HCT116 (cell line): ENCODE measurements at regions not wholly inside any gene's neighbourhood (a gene's known extent, or its start where the extent isn't known, plus 50 kb on each side); places are given as distances from the start of the nearest gene placed in this dataset.

Source experiments
- ATAC-seq: fragments of 200-7000 bp; cut with Tn5 transposase; 2 replicates; pipeline ENCODE4 v1.9.1; 2020; ENCODE audit warnings: mild to moderate bottlenecking, moderate library complexity
- BruUV-seq: library from RNA; stranded (reverse); fragments of 400-500 nt; replicated peaks from 2 replicates; lab custom pipeline; 2021; lab: Mats Ljungman, UMichigan
- CTCF ChIA-PET: fragments of 300-600 bp; sonication (Branson Sonifier 250); formaldehyde crosslinking; loops from one replicate; lab custom pipeline; 2021; ENCODE audit warnings: antibody characterized with exemption; lab: Charles Lee
- POLR2A ChIA-PET: fragments of 300-600, 350-600 bp; sonication (Branson Sonifier 250); formaldehyde crosslinking; loops from one replicate; lab custom pipeline; 2021; ENCODE audit warnings: antibody characterized with exemption; lab: Charles Lee
- RAD21 ChIA-PET, 2 experiments: fragments of 300-600 bp; sonication (Branson Sonifier 250); formaldehyde crosslinking; loops; one replicate each; lab custom pipeline; 2023; ENCODE audit warnings: low total read pairs in 2 of 2; ENCODE audit not compliant: uncharacterized antibody in 2 of 2, unreplicated experiment in 2 of 2, low non-redundant PET in 1 of 2; lab: Charles Lee
- DNase-seq: peaks from one replicate; pipeline ENCODE4 v3.0.0-alpha.2; 2010; ENCODE audit warnings: low read depth, low spot score
- H2AFZ ChIP-seq: fragments of 200-600 bp; shearing (Covaris generic), sonication (generic); 2 replicates; pipeline ENCODE4 v1.6.1; 2017; ENCODE audit warnings: low read depth, mixed run types, mixed read lengths, antibody characterized with exemption, low read length; ENCODE audit not compliant: poor library complexity, severe bottlenecking
- H3K27ac ChIP-seq: 2 replicates; pipeline ENCODE4 v1.5.1; 2012; ENCODE audit warnings: low read depth, low read length
- H3K27me3 ChIP-seq: fragments of 200-600 bp; sonication (generic); 2 replicates; pipeline ENCODE4 v1.6.1; 2016; ENCODE audit warnings: mixed run types, low read length, mixed read lengths; ENCODE audit not compliant: insufficient read depth
- H3K36me3 ChIP-seq, 2 experiments: fragments of 200-500 bp in 1 of 2; fragments of 200-600 bp in 1 of 2; sonication (Bioruptor generic) in 1 of 2; sonication (generic) in 1 of 2; 2 replicates each; pipeline versions ENCODE4 v1.5.1 to v1.6.1; 2014 to 2016; ENCODE audit warnings: low read length in 2 of 2, inconsistent platforms in 1 of 2, mixed read lengths in 1 of 2, mixed run types in 1 of 2; ENCODE audit not compliant: insufficient read depth in 2 of 2, control insufficient read depth in 1 of 2
- H3K4me1 ChIP-seq, 2 experiments: fragments of 200-600 bp in 1 of 2; sonication (generic) in 1 of 2; 2 replicates each; pipeline versions ENCODE4 v1.5.1 to v1.6.1; 2012 to 2017; ENCODE audit warnings: low read length in 2 of 2, inconsistent platforms in 1 of 2, mild to moderate bottlenecking in 1 of 2, mixed read lengths in 1 of 2, mixed run types in 1 of 2, moderate library complexity in 1 of 2; ENCODE audit not compliant: insufficient read depth in 2 of 2, control insufficient read depth in 1 of 2
- H3K4me2 ChIP-seq: fragments of 200-600 bp; sonication (generic); 2 replicates; pipeline ENCODE4 v1.6.1; 2017; ENCODE audit warnings: mixed run types, low read length, mixed read lengths
- H3K4me3 ChIP-seq, 2 experiments: fragments of 200-600 bp in 1 of 2; sonication (generic) in 1 of 2; replicated peaks in 1 of 2; 2 replicates each; pipeline ENCODE4 v1.5.1; 2011 to 2016; ENCODE audit warnings: low read length in 2 of 2, control low read depth in 1 of 2, low read depth in 1 of 2, mild to moderate bottlenecking in 1 of 2, mixed read lengths in 1 of 2, mixed run types in 1 of 2
- H3K79me2 ChIP-seq: fragments of 200-600 bp; sonication (generic); 2 replicates; pipeline ENCODE4 v1.6.1; 2017; ENCODE audit warnings: mild to moderate bottlenecking, mixed run types, low read length, moderate library complexity, mixed read lengths; ENCODE audit not compliant: insufficient read depth
- H3K9ac ChIP-seq: fragments of 200-600 bp; sonication (generic); 2 replicates; pipeline ENCODE4 v1.6.1; 2016; ENCODE audit warnings: low read length, mixed read lengths
- H3K9me2 ChIP-seq: fragments of 200-600 bp; sonication (generic), shearing (Covaris generic); 2 replicates; pipeline ENCODE4 v1.6.1; 2017; ENCODE audit warnings: mixed run types, mild to moderate bottlenecking, moderate library complexity; ENCODE audit not compliant: insufficient read depth
- H3K9me3 ChIP-seq, 2 experiments: fragments of 200-500 bp in 1 of 2; fragments of 200-600 bp in 1 of 2; sonication (Bioruptor generic) in 1 of 2; sonication (generic) in 1 of 2; 2 replicates each; pipeline ENCODE4 v1.6.1; 2014 to 2017; ENCODE audit warnings: low read length in 2 of 2, mixed read lengths in 2 of 2, inconsistent platforms in 1 of 2, low read depth in 1 of 2, mild to moderate bottlenecking in 1 of 2, mixed run types in 1 of 2, moderate library complexity in 1 of 2; ENCODE audit not compliant: control insufficient read depth in 1 of 2, insufficient read depth in 1 of 2
- H4K20me1 ChIP-seq: fragments of 200-600 bp; sonication (generic), shearing (Covaris generic); 2 replicates; pipeline ENCODE4 v1.6.1; 2017; ENCODE audit warnings: mixed run types, mild to moderate bottlenecking, moderate library complexity; ENCODE audit not compliant: insufficient read depth
- CEBPB ChIP-seq: IDR thresholded peaks from 2 replicates; pipeline ENCODE4 v1.6.1; 2012; ENCODE audit warnings: low read depth
- EGR1 ChIP-seq: IDR thresholded peaks from 2 replicates; pipeline ENCODE4 v1.6.1; 2012; ENCODE audit warnings: low read depth
- ELF1 ChIP-seq: IDR thresholded peaks from 2 replicates; pipeline ENCODE4 v1.6.1; 2012; ENCODE audit warnings: low read depth, borderline replicate concordance
- EZH2phosphoT487 ChIP-seq: fragments of 200-600 bp; IDR thresholded peaks from 2 replicates; pipeline ENCODE4 v1.6.1; 2018; ENCODE audit warnings: antibody characterized with exemption, borderline replicate concordance
- JUND ChIP-seq: IDR thresholded peaks from 2 replicates; pipeline ENCODE4 v1.6.1; 2012
- POLR2A ChIP-seq: IDR thresholded peaks from 2 replicates; pipeline ENCODE4 v1.7.0; 2011; ENCODE audit warnings: borderline replicate concordance; ENCODE audit not compliant: insufficient read depth, insufficient read length; ENCODE audit errors: extremely low read depth
- POLR2AphosphoS5 ChIP-seq: IDR thresholded peaks from 2 replicates; pipeline ENCODE4 v1.6.1; 2011; ENCODE audit warnings: mild to moderate bottlenecking, low read depth, low read length, moderate library complexity
- SP1 ChIP-seq: IDR thresholded peaks from 2 replicates; pipeline ENCODE4 v1.6.1; 2012; ENCODE audit warnings: low read depth
- SRF ChIP-seq: IDR thresholded peaks from 2 replicates; pipeline ENCODE4 v1.6.1; 2012; ENCODE audit warnings: low read depth
- YY1 ChIP-seq: IDR thresholded peaks from 2 replicates; pipeline ENCODE4 v1.6.1; 2011; ENCODE audit warnings: low read length, low read depth, moderate library complexity, mild to moderate bottlenecking; ENCODE audit not compliant: insufficient replicate concordance; ENCODE audit errors: extremely low read depth
- ZBTB33 ChIP-seq: IDR thresholded peaks from 2 replicates; pipeline ENCODE4 v1.6.1; 2011; ENCODE audit warnings: mild to moderate bottlenecking, low read length, moderate library complexity; ENCODE audit not compliant: insufficient replicate concordance; ENCODE audit errors: extremely low read depth
- intact Hi-C: fragments of 100-400 bp; cut with micrococcal nuclease; formaldehyde crosslinking; loops from 2 replicates; pipeline ENCODE4 v1.10.0; 2022

GRCh38 chr19:28858933-28859332 lies 354.0 kb downstream of the UQCRFS1 start:
- no peak for ATAC-seq
- intact Hi-C loops = no loop called here

DNA sequence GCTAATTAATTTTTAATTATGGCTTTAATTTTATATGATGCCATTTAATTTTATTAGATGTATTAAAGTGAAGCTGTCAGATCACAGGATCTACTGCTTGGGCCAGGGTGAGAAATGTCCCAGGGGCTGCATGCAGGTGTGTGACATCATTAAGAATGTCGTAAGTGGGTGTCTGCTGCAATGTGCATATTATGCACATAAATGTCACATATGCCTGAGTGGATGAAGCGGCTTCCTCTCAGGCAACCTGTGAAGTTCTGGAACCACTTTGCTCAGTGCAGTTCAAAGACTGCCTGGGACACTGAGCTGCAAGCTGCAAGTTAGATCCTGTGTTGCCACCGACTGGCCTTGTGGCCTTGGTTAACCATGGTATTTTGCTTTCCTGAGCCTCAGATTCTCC lies 355.0 kb downstream of the UQCRFS1 start:
- no TSS peak for BruUV-seq
- H4K20me1 ChIP-seq = no peaks in the 10 kb centered on the region
- H3K79me2 ChIP-seq = no peaks in the 10 kb centered on the region
- H3K4me2 ChIP-seq = no peak overlapping the region
- ChIA-PET POLR2A (no interaction called here), RAD21 (no interaction called here), CTCF (no interaction called here)
- H2AFZ ChIP-seq = no peak overlapping the region
- H3K4me1 ChIP-seq = no peaks in the 10 kb centered on the region
- no peak overlapping the region for H3K27ac ChIP-seq
- no peaks in the 10 kb centered on the region for H3K27me3 ChIP-seq
- no peak overlapping the region for H3K9ac ChIP-seq
- H3K4me3 ChIP-seq = no peak overlapping the region
- H3K9me3 ChIP-seq = peaks cover 5 to 40% of the 10 kb centered on the region in 2 experiments; a peak in 2 of 4 replicates
- no peaks in the 10 kb centered on the region for H3K36me3 ChIP-seq
- no peak for ATAC-seq
- DNase-seq = no peak
- intact Hi-C loops = no loop called here
- no peaks in the 10 kb centered on the region for H3K9me2 ChIP-seq
- TF ChIP-seq EZH2phosphoT487 = no peak
- TF ChIP-seq EGR1 = no peak
- TF ChIP-seq ZBTB33 = no peak
- TF ChIP-seq POLR2AphosphoS5 = no peak
- TF ChIP-seq JUND = no peak
- no peak for TF ChIP-seq ELF1
- TF ChIP-seq POLR2A = no peak
- TF ChIP-seq SRF = no peak
- no peak for TF ChIP-seq SP1
- no peak for TF ChIP-seq YY1
- TF ChIP-seq CEBPB = no peak

More at GRCh38 chr19:28858933-28859332, 354.0 kb downstream of the UQCRFS1 start:
- ChIA-PET RAD21 (no interaction called here), POLR2A (no interaction called here), CTCF (no interaction called here)
- Histone ChIP-seq H3K4me1 (no peaks in the 10 kb centered on the region), H3K9me2 (no peaks in the 10 kb centered on the region), H2AFZ (no peak overlapping the region), H3K4me3 (no peak overlapping the region), H3K79me2 (no peaks in the 10 kb centered on the region), H3K36me3 (no peaks in the 10 kb centered on the region), H3K27ac (no peak overlapping the region), H4K20me1 (no peaks in the 10 kb centered on the region), H3K9ac (no peak overlapping the region), H3K9me3 (peaks cover 4 to 44% of the 10 kb centered on the region in 2 experiments; a peak in 2 of 4 replicates), H3K4me2 (no peak overlapping the region), H3K27me3 (no peaks in the 10 kb centered on the region)
- no peak for DNase-seq
- TF ChIP-seq EZH2phosphoT487 = no peak
- TF ChIP-seq SP1 = no peak
- BruUV-seq = no TSS peak
